NCI-H187 treated with DMSO at 0.1 percent for 48 hours (cell line): ENCODE measurements at regions not wholly inside any gene's neighbourhood (a gene's known extent, or its start where the extent isn't known, plus 50 kb on each side); places are given as distances from the start of the nearest gene placed in this dataset.

ENCODE experiments used
- DNase-seq: peaks from one replicate; lab custom pipeline; 2025; lab: John Stamatoyannopoulos, UW

GRCh38 chr3:194836661-194837060, 151.0 kb downstream of the FAM43A start:
- no peak for DNase-seq

DNA sequence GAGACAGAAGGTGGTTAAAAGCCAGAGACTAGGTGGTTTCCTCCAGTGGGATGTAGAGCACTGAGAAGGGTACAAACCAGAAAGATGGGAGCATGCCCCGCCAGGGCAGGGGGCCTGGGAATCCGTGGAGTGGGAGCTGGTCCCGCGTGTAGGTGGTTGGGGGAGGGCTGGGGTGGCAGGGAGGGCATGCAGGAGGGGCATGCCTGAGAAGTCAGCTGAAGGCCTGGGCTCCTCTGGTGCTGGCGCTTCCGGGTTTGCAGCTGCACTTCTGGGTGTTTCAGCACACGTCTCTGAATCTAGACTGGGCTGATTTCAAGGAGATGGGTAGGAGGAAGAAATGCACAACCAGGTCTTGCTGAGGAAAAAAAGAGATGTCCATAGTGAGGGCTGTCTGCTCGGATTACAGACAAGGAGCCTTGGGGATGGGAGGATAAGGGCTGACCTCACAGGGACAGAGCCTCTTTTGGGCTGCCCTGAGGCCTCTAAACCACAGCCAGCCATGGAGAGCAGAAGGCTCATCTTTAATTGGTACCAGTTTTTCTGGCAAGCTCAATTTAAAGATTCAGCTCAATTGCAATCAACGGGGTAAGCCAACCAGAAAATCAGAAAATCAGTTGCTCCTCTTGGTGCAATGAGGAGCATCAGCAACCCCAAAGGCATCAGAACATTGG, 151.9 kb downstream of the FAM43A start:
- DNase-seq, result no peak

DNA sequence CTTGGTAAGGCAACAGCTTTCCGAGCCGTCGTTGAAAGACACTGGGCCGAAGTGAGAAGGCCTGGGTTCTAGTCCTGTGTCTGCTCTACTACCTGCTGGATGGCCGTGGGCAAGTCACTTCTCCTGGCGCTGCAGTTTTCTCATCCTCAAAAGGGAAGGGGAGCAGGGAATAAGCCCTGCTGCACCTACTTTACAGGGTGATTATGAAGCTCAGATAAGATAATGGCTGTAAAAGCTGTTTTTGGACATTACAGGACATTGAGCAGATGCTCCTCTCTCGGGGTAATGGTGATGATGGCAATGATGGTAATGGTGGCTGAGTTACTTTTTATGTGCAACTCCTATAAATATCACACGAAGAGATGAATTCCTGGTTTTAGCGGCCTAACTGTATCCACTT, 152.6 kb downstream of the FAM43A start:
- no peak for DNase-seq

- no peak for DNase-seq
These were observed 155.2 kb downstream of the FAM43A start for GRCh38 chr3:194840661-194841514.

DNA sequence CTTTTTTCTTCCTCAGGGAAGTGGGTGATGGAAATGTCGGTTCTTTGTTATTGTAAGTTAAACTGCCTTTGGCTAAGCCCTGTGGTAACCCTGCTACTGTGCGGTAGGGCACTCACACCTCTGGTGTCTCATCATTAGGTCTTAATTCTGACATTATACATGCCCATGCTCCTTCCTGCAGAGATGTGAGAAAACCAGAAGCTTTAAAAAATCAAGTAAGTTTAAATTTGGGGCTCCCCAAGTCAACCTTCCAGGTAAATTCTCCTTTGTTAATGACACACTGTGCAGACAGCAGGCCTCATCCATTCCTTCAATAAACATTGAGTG, 155.8 kb downstream of the FAM43A start:
- DNase-seq, result no peak

DNA sequence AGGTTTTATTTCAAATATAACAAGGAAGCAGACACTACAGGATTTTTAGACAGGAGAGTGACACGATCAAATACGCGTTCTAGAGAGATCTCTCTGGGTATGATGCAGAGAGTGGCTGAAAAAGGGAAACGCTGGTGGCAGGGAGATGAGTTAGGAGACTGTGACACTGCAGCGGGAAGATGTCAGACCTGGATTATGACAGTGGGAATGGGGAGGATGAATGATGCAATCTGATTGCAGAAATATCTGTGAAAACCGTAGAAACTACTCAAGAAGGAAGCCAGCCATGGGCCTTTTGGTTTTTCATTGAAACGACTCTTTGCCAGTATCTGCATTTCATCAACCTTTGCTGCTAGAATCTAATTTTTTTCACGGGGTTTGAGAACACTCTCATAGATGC, 157.9 kb downstream of the FAM43A start:
- no peak for DNase-seq

DNA sequence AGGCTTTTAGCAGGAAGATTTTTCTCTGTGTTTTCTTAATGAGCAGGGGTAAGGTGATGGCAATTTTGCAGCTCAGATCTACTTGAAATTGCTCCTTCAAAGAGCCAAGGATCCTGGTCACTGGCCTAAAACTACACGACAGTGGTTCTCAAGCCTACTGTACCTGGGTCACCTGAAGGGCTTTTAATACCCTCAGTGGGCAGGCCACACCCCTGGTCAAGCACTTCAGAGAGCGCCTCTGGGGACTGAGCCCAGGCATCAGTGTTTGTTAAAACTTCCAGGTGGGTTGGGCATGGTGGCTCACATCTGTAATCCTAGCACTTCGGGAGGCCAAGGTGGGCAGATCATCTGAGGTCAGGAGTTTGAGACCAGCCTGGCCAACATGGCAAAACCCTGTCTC, 158.4 kb downstream of the FAM43A start:
- DNase-seq, result no peak

DNA sequence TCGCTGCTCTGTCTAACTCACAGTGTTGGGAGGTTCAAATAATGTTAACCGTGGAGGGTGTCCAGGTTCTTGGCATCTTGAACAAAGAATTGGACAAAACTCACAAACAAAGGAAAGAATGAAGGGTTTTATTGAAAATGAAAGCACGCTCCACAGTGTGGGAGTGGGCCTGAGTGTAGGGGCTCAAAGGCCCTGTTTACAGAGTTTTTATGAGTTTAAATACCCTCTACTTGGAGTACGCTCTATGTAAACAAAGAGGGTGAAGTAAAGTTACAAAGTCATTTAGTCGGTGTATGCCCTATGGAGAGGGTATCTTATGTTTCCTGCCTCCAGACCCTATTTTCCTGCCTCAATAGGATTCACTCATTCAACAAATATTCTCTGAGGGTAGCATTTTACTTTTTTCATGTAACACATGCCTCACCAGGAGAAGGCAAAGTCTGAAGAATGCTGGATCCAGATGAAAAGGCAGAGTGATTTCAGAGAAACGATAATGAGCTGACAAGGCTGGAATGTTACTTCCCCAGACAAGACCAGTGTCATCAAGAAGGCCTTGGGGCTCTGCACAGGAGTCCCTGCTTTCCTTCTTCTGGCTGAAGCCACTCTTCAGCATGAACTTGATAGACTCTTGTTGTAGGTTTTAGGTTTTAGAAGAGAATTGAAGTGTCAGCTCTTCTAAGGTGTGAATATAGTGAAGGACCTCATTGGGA, 163.6 kb downstream of the FAM43A start:
- no peak for DNase-seq

- no peak for DNase-seq
These were observed 165.6 kb downstream of the FAM43A start for GRCh38 chr3:194851254-194851653.

DNA sequence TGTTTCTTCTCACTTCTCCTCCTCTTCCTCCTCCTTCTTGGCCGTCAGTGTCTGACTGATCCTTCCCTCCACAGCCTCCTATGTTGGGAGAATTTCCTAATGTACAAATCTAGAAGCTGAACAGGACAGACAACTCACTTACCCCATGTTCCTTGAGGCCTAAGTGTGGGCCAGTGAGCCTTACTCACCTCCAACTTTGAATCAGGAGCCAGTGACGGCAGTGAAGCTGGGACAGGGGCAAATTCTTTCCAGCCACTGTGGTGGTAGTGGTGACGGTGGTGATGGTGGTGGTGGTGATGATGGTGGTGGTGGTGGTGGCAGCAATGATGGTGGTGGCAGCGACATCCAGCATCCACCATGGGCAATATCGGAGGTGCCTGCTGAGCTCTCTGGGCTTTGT, 166.3 kb downstream of the FAM43A start:
- DNase-seq, result no peak

- DNase-seq, result no peak
These were observed 166.7 kb downstream of the FAM43A start for GRCh38 chr3:194852345-194852744.

GRCh38 chr3:194852831-194853508, 167.3 kb downstream of the FAM43A start:
- no peak for DNase-seq

GRCh38 chr3:194854206-194854605, 168.5 kb downstream of the FAM43A start:
- DNase-seq, result no peak

GRCh38 chr3:194854659-194855390, 169.1 kb downstream of the FAM43A start:
- no peak for DNase-seq

GRCh38 chr3:194856296-194856695, 170.6 kb downstream of the FAM43A start:
- no peak for DNase-seq

DNA sequence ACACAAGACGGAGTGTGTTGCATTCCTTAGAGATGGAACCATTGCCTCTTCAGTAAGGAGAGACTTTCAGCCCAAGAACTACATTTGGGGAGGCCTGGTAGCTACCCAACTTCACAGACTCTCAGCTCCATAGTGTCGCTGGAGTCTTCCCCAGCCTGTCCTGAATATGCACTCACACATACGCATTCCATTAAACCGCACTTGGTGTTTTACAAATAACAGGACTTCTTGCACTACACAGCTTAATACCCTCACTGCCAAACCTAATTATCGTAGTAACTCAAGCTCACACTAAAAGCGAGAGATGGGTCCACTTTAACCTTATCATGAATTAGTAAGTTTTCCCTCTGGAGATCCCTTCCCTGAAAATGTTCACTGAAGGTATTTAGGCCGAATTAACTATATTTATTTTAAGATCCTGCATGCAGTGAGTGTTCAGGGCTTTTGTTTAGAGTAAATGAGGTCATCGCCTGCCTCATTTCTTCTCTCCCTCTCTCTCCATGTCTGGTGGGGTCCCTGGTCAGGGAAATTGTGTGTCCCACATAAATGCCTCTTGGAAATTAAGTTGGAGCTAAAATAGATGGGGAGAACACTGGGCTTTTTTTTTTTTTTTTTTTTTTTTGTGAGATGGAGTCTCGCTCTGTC, 171.9 kb downstream of the FAM43A start:
- DNase-seq, result no peak

DNA sequence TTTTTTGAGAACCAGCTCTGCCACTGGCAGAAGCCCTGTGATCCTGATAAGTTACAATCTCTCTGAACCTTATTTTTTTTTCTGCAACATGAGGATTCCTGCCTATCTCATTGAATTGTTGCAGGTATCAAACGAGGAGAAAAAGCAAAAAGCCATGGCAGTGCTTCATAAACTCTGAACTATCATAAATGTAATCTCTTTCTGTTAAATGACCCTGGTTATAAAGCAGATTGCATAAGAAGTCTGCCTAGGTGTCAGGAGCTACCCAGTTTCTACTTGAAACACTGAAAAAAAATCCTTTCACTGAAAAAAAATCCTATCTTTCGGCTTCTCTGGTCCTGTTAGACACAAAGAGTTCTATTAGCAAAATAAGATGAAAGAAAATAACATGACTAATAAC, 172.7 kb downstream of the FAM43A start:
- no peak for DNase-seq

DNA sequence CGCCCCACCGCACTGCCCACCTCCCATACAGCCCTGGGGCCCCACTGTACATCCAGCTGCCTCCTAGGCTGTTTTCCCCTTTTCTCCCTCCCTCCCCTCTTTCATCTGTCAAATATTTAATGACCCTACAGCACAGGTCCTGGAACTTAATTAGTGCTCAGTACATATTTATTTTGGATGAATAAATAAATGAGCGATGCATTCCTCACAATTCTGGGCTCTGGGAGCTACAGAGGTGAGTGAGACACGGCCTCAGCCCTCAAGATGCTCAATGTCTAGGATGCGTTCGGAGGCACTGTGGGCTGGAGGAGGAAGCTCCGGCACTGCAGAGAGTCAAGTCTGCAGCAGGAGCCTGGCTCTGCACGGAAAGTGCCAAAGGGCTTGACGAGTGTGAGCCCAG, 175.0 kb downstream of the FAM43A start:
- no peak for DNase-seq

GRCh38 chr3:194861375-194861774, 175.7 kb downstream of the FAM43A start:
- no peak for DNase-seq

DNA sequence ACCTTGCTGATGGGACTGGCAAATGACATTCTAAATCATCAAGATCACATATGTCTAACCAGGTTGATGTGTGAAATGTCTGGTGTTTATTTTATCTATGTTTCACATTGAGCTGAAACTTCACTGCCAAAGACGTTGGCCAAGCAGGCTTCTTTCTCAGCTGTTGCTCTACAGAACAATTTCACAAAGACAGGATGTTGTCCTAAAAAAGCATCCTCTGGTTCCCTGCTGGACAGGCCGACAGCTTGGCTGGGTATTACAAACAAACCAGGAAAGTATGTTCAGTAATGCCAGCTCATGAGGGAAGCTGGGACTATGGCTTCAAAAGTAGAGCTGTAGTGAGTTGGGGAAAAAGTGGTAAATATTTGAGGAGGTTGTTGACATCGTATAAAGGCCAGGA, 179.4 kb downstream of the FAM43A start:
- no peak for DNase-seq

- DNase-seq, result no peak
These were observed 179.9 kb downstream of the FAM43A start for GRCh38 chr3:194865615-194866014.
